ENCODE measurements at regions not wholly inside any gene's neighbourhood (a gene's known extent, or its start where the extent isn't known, plus 50 kb on each side); places are given as distances from the start of the nearest gene placed in this dataset.

- no peak for TF ChIP-seq SUZ12 (IDR thresholded peaks at IDR 0.05; ENCODE audit: extremely low read depth, insufficient read depth, insufficient read length)
- TF ChIP-seq ZNF274 (IDR thresholded peaks at IDR 0.05; ENCODE audit: low read depth, low read length) = no peak
- TF ChIP-seq YY1 (IDR thresholded peaks at IDR 0.05; ENCODE audit: insufficient read depth, insufficient read length) = no peak
These were observed 619.8 kb downstream of the HINT1 start for GRCh38 chr5:130545291-130545690.

Data from NT2/D1 (cell line).